Fibroblast of the aortic adventitia (primary cell): ENCODE measurements at regions not wholly inside any gene's neighbourhood (a gene's known extent, or its start where the extent isn't known, plus 50 kb on each side); places are given as distances from the start of the nearest gene placed in this dataset.

Source experiments
- DNase-seq: peaks from one replicate; pipeline ENCODE4 v3.0.0-alpha.2; 2010; ENCODE audit warnings: low read depth
- H3K4me3 ChIP-seq: 2 replicates; pipeline ENCODE4 v1.5.1; 2011; ENCODE audit warnings: low read depth, mild to moderate bottlenecking, control low read depth, low read length, moderate library complexity
- TF ChIP-seq, protein P1 (sequence below): IDR thresholded peaks from 2 replicates; pipeline ENCODE4 v1.5.1; 2011; ENCODE audit warnings: mild to moderate bottlenecking, low read length, control low read depth, inconsistent platforms; ENCODE audit not compliant: insufficient read depth

DNA sequence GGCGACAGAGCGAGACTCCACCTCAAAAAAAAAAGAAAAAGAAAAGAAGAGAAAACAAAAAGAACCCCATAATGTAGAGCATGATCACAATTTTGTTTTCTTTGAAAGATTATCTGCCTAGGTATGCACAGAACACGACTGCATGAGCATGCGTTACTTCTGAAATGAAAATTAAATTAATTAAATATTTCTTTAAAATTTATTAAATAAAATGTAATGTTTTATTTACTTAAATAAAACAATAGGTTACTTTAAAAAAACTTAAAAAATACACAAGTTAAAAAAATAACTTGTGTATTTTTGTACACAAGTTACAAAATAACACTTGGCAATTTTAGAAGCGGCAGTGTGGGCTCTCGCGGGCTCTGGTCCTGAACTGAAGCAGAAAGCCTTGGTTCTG, 107.8 kb downstream of the TFAP2A start:
- TF ChIP-seq, protein P1, sequence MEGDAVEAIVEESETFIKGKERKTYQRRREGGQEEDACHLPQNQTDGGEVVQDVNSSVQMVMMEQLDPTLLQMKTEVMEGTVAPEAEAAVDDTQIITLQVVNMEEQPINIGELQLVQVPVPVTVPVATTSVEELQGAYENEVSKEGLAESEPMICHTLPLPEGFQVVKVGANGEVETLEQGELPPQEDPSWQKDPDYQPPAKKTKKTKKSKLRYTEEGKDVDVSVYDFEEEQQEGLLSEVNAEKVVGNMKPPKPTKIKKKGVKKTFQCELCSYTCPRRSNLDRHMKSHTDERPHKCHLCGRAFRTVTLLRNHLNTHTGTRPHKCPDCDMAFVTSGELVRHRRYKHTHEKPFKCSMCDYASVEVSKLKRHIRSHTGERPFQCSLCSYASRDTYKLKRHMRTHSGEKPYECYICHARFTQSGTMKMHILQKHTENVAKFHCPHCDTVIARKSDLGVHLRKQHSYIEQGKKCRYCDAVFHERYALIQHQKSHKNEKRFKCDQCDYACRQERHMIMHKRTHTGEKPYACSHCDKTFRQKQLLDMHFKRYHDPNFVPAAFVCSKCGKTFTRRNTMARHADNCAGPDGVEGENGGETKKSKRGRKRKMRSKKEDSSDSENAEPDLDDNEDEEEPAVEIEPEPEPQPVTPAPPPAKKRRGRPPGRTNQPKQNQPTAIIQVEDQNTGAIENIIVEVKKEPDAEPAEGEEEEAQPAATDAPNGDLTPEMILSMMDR: no peak
- H3K4me3 ChIP-seq: no peak overlapping the region
- no peak for DNase-seq

DNA sequence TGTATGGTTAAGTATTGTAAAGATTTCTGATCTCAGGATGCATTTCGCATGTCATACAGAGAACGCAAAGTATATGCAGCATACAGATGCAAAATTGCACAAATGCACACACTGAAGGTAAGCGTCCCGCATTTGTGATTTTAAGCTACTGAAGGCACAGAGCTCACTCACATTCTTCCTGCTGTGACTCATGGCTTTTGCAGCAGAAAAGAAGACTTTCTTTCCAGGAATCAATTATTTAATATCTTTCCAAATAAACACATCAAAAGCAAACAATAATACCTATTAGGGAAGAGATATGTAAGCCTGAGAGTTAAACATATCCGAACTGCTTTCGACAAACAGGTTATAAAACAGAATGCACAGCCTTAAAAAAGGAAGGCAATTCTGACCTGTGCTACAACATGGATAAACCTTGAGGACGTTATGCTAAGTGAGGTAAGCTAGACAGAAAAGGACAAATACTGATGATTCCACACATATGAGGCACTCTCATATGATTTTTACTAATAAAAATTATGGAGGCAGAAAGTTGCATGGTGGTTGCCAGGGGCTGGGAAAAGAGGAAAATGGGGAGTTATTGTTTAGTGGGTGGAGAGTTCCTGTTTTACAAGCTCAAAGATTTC, 109.0 kb downstream of the TFAP2A start:
- TF ChIP-seq, protein P1: no peak
- H3K4me3 ChIP-seq: no peak overlapping the region
- no peak for DNase-seq

DNA sequence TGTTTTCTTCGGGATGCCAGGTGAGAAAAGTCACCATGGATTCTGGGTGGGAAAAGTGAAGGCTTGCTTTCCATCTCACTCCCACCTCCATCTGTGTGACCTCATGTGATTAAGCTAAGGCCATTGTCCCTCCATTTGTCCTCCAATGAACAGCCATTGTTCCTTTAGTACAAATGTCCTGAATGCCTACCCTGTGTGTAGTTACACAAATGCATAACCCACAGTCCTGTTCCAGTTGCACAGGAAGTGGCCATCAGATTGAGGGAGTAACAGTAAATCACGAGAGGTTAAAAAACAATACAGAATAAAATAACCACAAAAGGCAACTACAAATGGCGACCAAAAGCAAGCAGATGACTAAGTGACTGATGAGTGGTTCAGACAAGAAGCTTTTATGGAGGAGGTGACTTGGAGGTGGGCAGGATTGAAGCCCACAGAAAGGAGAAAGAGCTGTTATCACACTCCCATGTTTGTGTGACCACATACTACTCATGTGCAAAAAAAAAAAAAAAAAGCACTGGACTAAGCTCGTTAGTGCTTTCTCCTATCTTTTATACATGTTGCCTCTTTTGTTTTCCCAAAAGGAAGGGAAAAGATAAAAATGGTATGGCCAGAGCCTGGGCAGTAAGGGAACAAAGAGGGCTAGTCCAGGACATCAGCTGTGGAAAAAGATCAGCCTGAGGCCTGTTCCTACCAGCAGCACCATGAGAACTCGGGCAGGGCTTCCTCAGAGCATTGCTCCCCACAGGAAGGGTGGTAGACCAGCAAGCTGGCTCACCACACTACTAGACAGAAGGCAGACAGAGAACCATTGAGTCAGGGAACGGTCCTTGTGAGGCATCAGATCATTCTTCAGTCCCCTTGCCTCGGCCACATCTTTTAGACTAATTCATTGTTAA, 111.0 kb downstream of the TFAP2A start:
- no peak for DNase-seq
- TF ChIP-seq, protein P1: no peak

DNA sequence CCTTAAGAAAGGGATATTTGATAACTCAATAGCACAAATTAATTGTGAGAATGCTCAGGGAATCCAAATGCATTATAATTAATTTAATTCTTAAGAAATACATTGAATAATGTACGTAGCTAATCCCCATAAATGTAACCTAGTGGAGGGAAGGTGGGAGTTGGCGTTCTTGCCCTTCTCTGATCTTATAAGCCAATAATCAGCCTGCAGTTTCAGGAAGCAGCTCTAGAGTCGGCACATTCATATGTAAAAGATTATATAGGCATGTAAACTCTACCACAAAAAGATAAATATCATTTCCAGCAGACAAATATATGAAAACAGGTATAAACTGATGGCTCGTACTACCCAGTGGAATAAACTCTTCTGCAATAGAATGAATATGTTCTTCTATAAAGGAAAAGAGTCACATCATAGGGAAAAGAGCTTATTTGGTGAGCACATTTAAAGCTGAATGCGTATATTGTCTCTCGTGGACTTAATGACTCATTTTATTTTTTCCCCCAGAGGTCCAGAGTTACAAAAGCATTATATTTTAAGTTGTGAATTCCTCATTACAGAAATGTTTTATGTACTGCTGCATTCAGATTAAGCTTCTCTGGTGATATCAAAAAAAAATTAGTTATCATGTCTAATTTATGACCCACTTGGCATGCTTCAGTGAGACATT, 112.2 kb downstream of the TFAP2A start:
- no peak for DNase-seq
- H3K4me3 ChIP-seq: no peak overlapping the region
- TF ChIP-seq, protein P1: no peak

More for the DNA sequence above, 111.0 kb downstream of the TFAP2A start:
- H3K4me3 ChIP-seq: no peak overlapping the region

DNA sequence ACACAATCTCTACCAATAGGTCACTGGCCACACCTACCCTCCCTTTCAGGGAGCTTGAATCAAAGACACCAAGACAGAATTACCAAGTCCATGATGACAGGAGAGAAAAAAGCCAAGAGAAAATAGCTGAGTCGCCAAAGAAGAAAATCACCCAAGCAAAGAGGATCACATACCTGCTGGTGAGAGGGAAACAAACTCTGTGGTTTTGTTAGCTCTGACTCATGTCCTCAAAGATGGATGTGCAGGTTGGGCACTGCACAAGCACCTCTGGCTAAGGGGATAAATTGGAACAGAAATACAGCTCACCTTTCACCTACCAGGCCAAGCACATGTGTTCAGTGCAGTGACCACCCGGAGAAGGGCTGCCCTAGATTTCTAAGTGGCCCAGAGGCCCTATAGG, 114.8 kb downstream of the TFAP2A start:
- H3K4me3 ChIP-seq: no peak overlapping the region
- TF ChIP-seq, protein P1: no peak
- DNase-seq: no peak

DNA sequence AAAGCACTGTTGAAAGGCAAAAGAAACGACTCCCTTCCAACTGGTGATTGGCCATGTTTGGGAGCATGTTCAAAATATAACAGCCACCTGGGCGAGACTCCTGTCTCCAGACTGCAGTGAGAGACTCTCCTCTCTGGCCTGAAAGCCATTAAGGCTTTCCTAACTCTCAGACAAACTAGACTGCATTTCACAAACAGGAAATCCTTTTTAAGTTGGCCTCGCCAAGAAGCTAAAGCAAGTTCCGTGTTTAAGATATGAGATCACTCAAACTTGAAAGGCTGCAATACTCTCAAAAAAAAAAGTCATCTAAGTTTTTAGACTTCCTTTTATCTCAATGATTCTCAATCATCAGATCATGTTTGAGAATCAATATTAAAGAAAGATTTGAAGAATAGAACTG, 117.0 kb downstream of the TFAP2A start:
- DNase-seq: no peak
- no peak overlapping the region for H3K4me3 ChIP-seq
- TF ChIP-seq, protein P1: no peak
